GM21367 (cell line): ENCODE measurements at regions not wholly inside any gene's neighbourhood (a gene's known extent, or its start where the extent isn't known, plus 50 kb on each side); places are given as distances from the start of the nearest gene placed in this dataset.
"Not testable (repeated sequence)": the region's sequence is repeated elsewhere in the genome, so short reads cannot be mapped to it uniquely, and the experiment has no call there.

Experiments
- ATAC-seq: cut with Tn5 transposase; IDR thresholded peaks from one replicate; pipeline ENCODE4 v1.9.1; 2021; ENCODE audit not compliant: unreplicated experiment

- no peak for ATAC-seq
Measured at GRCh38 chr5:39674209-39675082, 249.7 kb upstream of the DAB2 start.

- no peak for ATAC-seq
Measured at GRCh38 chr5:39671561-39671961, 246.8 kb upstream of the DAB2 start.

GRCh38 chr5:39670955-39671354, 246.2 kb upstream of the DAB2 start:
- no peak for ATAC-seq

- no peak for ATAC-seq
Measured at GRCh38 chr5:39670391-39670790, 245.6 kb upstream of the DAB2 start.

GRCh38 chr5:39668980-39669379, 244.2 kb upstream of the DAB2 start:
- no peak for ATAC-seq

GRCh38 chr5:39665328-39665727, 240.5 kb upstream of the DAB2 start:
- ATAC-seq = no peak

GRCh38 chr5:39662945-39663344, 238.2 kb upstream of the DAB2 start:
- ATAC-seq = no peak

- ATAC-seq = no peak
Measured at GRCh38 chr5:39661026-39661779, 236.4 kb upstream of the DAB2 start.

GRCh38 chr5:39660020-39660419, 235.2 kb upstream of the DAB2 start:
- ATAC-seq = no peak

GRCh38 chr5:39658866-39659265, 234.1 kb upstream of the DAB2 start:
- no peak for ATAC-seq

- ATAC-seq = no peak
Measured at GRCh38 chr5:39657943-39658342, 233.2 kb upstream of the DAB2 start.

GRCh38 chr5:39656600-39656999, 231.8 kb upstream of the DAB2 start:
- ATAC-seq = no peak

GRCh38 chr5:39654715-39655114, 229.9 kb upstream of the DAB2 start:
- no peak for ATAC-seq

GRCh38 chr5:39652481-39652880, 227.7 kb upstream of the DAB2 start:
- not testable (repeated sequence) for ATAC-seq

- no peak for ATAC-seq
Measured at GRCh38 chr5:39652036-39652435, 227.3 kb upstream of the DAB2 start.

- ATAC-seq = no peak
Measured at GRCh38 chr5:39650008-39650762, 225.4 kb upstream of the DAB2 start.

- peak; percentile 73 for ATAC-seq
Measured at GRCh38 chr5:39648848-39649227, 224.1 kb upstream of the DAB2 start.

- ATAC-seq = no peak
Measured at GRCh38 chr5:39648085-39648847, 223.5 kb upstream of the DAB2 start.

- ATAC-seq = peak; percentile 78
Measured at GRCh38 chr5:39640552-39640951, 215.8 kb upstream of the DAB2 start.

GRCh38 chr5:39639618-39640089, 214.9 kb upstream of the DAB2 start:
- no peak for ATAC-seq

- no peak for ATAC-seq
Measured at GRCh38 chr5:39638813-39639212, 214.0 kb upstream of the DAB2 start.
